NB4 (cell line): ENCODE measurements at regions not wholly inside any gene's neighbourhood (a gene's known extent, or its start where the extent isn't known, plus 50 kb on each side); places are given as distances from the start of the nearest gene placed in this dataset.

Experiments
- MYC ChIP-seq: IDR thresholded peaks from 2 replicates; pipeline ENCODE4 v1.6.1; 2011; ENCODE audit warnings: low read depth, low read length
- POLR2A ChIP-seq: IDR thresholded peaks from 2 replicates; pipeline ENCODE4 v1.6.1; 2011; ENCODE audit warnings: mild to moderate bottlenecking; ENCODE audit not compliant: insufficient read length; ENCODE audit errors: extremely low read depth
- TF ChIP-seq, protein P1 (sequence below): IDR thresholded peaks from one replicate; pipeline ENCODE4 v1.5.1; 2012; ENCODE audit warnings: low read depth, low read length
- TF ChIP-seq, protein P2 (sequence below): IDR thresholded peaks from 2 replicates; pipeline ENCODE4 v1.6.1; 2011; ENCODE audit warnings: low read depth, low read length

DNA sequence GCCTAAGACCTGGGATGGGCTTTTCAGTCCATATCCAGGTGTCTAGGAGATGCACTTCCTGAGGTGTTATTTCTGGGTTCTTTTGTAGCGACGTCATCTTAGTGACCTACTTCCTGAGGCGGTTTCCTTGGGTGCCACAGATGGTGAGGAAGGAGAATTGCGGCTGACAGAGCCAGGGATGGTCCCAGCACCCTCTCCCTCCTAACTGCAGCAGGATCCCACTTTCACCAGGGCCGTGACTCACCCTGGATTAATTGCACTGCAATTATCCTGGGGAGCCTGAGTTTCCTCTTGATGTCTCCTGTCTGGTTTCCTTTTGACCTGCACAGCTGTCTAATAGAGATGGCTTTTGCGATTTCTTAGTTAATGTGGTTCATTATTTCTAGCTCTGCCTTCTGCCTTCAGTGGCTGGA lies 271.7 kb downstream of the TCF7L2 start:
- TF ChIP-seq, protein P1, sequence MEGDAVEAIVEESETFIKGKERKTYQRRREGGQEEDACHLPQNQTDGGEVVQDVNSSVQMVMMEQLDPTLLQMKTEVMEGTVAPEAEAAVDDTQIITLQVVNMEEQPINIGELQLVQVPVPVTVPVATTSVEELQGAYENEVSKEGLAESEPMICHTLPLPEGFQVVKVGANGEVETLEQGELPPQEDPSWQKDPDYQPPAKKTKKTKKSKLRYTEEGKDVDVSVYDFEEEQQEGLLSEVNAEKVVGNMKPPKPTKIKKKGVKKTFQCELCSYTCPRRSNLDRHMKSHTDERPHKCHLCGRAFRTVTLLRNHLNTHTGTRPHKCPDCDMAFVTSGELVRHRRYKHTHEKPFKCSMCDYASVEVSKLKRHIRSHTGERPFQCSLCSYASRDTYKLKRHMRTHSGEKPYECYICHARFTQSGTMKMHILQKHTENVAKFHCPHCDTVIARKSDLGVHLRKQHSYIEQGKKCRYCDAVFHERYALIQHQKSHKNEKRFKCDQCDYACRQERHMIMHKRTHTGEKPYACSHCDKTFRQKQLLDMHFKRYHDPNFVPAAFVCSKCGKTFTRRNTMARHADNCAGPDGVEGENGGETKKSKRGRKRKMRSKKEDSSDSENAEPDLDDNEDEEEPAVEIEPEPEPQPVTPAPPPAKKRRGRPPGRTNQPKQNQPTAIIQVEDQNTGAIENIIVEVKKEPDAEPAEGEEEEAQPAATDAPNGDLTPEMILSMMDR: no peak
- no peak for TF ChIP-seq MYC
- TF ChIP-seq POLR2A: no peak
- TF ChIP-seq, protein P2, sequence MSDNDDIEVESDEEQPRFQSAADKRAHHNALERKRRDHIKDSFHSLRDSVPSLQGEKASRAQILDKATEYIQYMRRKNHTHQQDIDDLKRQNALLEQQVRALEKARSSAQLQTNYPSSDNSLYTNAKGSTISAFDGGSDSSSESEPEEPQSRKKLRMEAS: no peak
